Natural killer cell treated with Interleukin-12 subunit alpha and Interleukin-12 subunit beta and Interleukin-15 and Interleukin-18, amount 100 ng/mL, for 72 hours (primary cell): ENCODE measurements at regions not wholly inside any gene's neighbourhood (a gene's known extent, or its start where the extent isn't known, plus 50 kb on each side); places are given as distances from the start of the nearest gene placed in this dataset.
A peak's percentile ranks its signal among the peaks of the same experiment; 100 is the strongest.
"Not testable (repeated sequence)": the region's sequence is repeated elsewhere in the genome, so short reads cannot be mapped to it uniquely, and the experiment has no call there.

Experiments used
- ATAC-seq, 2 donors: fragments of 150-1000 bp; cut with Tn5 transposase in 1 of 2; sonication (Bioruptor Pico), chemical (Tn5 transposase) in 1 of 2; 2 replicates each; pipeline ENCODE4 v1.10.0; 2021
- DNase-seq: peaks from one replicate; pipeline ENCODE4 v3.0.0; 2022; ENCODE audit warnings: low spot score
- H3K27ac Mint-ChIP-seq, 2 donors: 1 replicate in 1 of 2; 2 replicates in 1 of 2; pipeline ENCODE4 v1.8.0; 2022; ENCODE audit warnings: mixed read lengths in 2 of 2, mild to moderate bottlenecking in 1 of 2, moderate library complexity in 1 of 2
- H3K27me3 Mint-ChIP-seq, 2 donors: 1 replicate in 1 of 2; 2 replicates in 1 of 2; pipeline ENCODE4 v1.8.0; 2022; ENCODE audit warnings: mixed read lengths in 2 of 2
- H3K36me3 Mint-ChIP-seq: one replicate; pipeline ENCODE4 v1.8.0; 2022; ENCODE audit warnings: mixed read lengths
- H3K4me1 Mint-ChIP-seq, 2 donors: 1 replicate in 1 of 2; 2 replicates in 1 of 2; pipeline ENCODE4 v1.8.0; 2022; ENCODE audit warnings: low read depth in 2 of 2, mixed read lengths in 2 of 2, mild to moderate bottlenecking in 1 of 2
- H3K4me3 Mint-ChIP-seq: one replicate; pipeline ENCODE4 v1.8.0; 2022; ENCODE audit warnings: mixed read lengths
- H3K9me3 Mint-ChIP-seq: 2 replicates; pipeline ENCODE4 v1.8.0; 2022; ENCODE audit warnings: mixed read lengths

DNA sequence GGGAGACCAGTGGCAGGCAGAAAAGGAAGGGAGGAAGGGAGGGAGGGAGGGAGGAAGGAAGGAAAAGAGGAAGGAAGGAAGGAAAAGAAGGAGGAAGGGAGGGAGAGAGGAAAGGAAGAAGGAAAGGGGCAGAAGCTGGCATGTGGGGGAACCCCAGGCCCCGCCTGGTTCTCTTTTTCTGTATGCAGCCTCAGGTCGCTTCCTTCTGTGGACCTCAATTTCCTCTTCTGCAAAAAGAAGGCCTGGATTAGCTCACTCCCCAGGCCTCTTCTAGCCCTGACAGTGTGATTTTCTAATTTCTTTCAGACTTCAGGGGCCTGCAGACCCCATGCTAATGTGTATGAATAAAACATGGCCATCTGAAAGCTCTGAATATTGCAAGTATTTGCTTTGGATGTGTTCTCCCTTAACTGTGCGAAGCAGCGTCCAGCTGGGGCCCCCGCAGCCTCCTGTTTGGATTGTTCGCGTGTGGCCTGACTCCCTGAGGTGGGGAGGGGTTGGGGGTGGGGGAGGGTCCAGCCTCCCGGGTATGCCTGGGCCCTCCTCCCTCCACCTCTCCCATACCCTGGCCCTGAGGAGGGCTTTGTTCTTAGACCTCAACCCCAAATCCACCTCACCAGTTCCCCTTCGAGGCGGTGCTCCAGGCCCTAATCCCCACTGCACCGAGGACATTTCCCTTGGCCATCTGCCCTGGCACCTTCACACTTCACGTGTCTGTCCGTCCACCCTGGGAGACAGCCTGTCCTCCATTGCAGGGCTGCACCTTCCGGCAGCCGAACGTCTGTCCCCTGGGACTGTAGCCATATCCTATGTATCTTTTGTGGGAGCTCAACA, 199.9 kb upstream of the ATP6AP2 start:
- Mint-ChIP-seq H3K36me3 (no peaks in the 10 kb centered on the region), H3K4me1 (no peaks in the 10 kb centered on the region), H3K4me3 (no peak overlapping the region), H3K27me3 (peaks cover 0 to 23% of the 10 kb centered on the region in 2 donors), H3K9me3 (no peaks in the 10 kb centered on the region), H3K27ac (no peak overlapping the region)
- ATAC-seq (no peak), DNase-seq (no peak)

DNA sequence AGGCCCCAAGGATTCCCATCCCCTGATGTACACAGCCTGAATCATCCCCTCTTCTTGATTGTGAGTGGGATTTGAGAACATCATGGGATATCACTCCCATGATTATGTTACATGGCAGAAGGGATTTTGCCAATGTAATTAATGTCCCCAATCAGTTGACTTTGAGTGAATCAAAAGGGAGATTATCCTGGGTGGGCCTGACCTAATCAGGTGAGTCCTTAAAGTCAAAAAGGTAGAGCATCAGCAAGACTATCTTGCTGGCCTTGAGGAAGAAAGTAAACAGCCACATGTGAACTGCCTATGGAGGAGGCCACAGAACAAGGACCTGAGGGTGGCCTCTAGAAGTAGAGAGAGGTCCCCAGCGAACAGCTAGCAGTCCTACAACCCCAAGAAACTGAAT, 203.1 kb upstream of the ATP6AP2 start:
- no peaks in the 10 kb centered on the region for H3K4me1 Mint-ChIP-seq
- H3K27ac Mint-ChIP-seq = no peak overlapping the region
- no peaks in the 10 kb centered on the region for H3K9me3 Mint-ChIP-seq
- no peaks in the 10 kb centered on the region for H3K36me3 Mint-ChIP-seq
- DNase-seq (no peak), ATAC-seq (no peak)
- H3K4me3 Mint-ChIP-seq = no peak overlapping the region
- H3K27me3 Mint-ChIP-seq = peaks cover 0 to 15% of the 10 kb centered on the region in 2 donors

DNA sequence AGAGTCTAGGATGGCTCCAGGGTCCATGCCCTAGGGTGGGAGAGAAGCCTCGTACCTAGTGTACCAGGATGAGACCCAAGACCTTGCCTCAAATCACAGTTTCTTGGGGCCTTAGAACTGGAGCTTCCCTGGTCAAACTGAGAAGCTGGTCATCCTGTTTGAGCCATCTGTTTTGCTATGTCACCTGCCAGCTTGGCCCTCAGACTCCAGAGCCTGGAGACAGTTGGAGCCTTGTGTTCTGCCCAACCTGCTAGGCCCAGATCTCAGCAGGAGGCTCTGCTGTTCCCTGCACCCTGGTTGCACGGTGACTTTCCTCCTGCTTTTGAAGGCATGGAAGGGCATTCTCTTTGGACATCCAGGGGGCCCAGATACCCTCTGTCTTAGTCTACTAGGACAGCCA, 206.3 kb upstream of the ATP6AP2 start:
- Mint-ChIP-seq H3K27me3 (peaks cover 0 to 15% of the 10 kb centered on the region in 2 donors), H3K36me3 (no peaks in the 10 kb centered on the region), H3K9me3 (no peaks in the 10 kb centered on the region), H3K27ac (no peak overlapping the region), H3K4me1 (no peaks in the 10 kb centered on the region), H3K4me3 (no peak overlapping the region)
- ATAC-seq = no peak
- DNase-seq = no peak

GRCh38 chrX:40373641-40374040, 207.1 kb upstream of the ATP6AP2 start:
- H3K36me3 Mint-ChIP-seq = no peaks in the 10 kb centered on the region
- no peak overlapping the region for H3K27ac Mint-ChIP-seq
- no peak for DNase-seq
- H3K27me3 Mint-ChIP-seq = peaks cover 0 to 8% of the 10 kb centered on the region in 2 donors
- no peak overlapping the region for H3K4me3 Mint-ChIP-seq
- no peak for ATAC-seq
- H3K9me3 Mint-ChIP-seq = no peaks in the 10 kb centered on the region
- no peaks in the 10 kb centered on the region for H3K4me1 Mint-ChIP-seq

GRCh38 chrX:40373025-40373424, 207.7 kb upstream of the ATP6AP2 start:
- ATAC-seq = no peak
- peaks cover 0 to 7% of the 10 kb centered on the region in 2 donors for H3K27me3 Mint-ChIP-seq
- H3K9me3 Mint-ChIP-seq = no peaks in the 10 kb centered on the region
- DNase-seq = no peak
- H3K4me3 Mint-ChIP-seq = no peak overlapping the region
- no peaks in the 10 kb centered on the region for H3K36me3 Mint-ChIP-seq
- no peak overlapping the region for H3K27ac Mint-ChIP-seq
- H3K4me1 Mint-ChIP-seq = no peaks in the 10 kb centered on the region

GRCh38 chrX:40371376-40371775, 209.4 kb upstream of the ATP6AP2 start:
- ATAC-seq (no peak), DNase-seq (no peak)
- Mint-ChIP-seq H3K27ac (no peak overlapping the region), H3K9me3 (no peaks in the 10 kb centered on the region), H3K4me3 (no peak overlapping the region), H3K4me1 (no peaks in the 10 kb centered on the region), H3K36me3 (no peaks in the 10 kb centered on the region), H3K27me3 (peaks cover 0 to 7% of the 10 kb centered on the region in 2 donors)

DNA sequence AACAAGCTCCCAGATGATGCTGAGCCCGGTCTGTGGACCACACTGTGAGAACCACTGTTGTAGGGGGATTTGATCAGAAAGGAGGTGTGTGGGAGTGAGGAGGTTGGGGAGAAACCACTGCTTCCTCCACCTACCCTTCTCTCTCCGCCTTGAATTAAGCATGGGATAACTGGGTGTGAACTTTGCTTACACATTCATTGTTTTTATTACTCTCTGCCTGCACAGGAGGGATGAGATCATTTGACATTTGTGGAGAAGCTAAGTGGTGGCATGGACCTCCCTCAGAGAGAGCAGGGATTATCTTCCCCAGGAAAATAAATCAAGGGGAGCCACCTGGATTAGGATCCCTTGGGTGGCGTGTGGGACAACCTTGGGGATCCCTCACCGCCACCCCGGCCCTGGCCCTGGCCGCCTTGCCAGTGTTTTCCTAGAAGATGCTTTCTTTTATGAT, 212.1 kb upstream of the ATP6AP2 start:
- ATAC-seq (no peak), DNase-seq (no peak)
- H3K4me3 Mint-ChIP-seq = no peak overlapping the region
- H3K27me3 Mint-ChIP-seq = peaks cover 0 to 7% of the 10 kb centered on the region in 2 donors
- peaks cover 7% of the 10 kb centered on the region for H3K36me3 Mint-ChIP-seq
- H3K27ac Mint-ChIP-seq = no peak overlapping the region
- peaks cover 2% of the 10 kb centered on the region for H3K9me3 Mint-ChIP-seq
- H3K4me1 Mint-ChIP-seq = no peaks in the 10 kb centered on the region

DNA sequence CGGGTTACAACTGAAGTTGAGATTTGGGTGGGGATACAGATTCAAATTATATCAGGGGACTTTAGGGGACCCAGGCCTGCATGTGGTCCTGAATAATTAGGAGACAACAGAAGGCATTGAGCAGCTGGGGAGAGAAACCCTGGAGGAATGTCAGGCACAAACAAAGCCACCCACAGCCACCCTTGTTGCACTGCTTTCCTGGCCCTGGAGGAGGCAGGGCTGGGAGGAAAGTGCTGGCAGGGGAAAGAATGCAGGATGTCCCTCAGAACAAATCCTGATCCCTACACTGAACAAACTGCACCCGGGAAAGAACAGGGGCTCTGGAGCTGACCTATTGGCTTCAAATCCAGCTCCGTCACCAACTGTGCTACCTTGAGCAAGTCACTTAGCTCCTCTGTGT, 214.1 kb upstream of the ATP6AP2 start:
- no peak overlapping the region for H3K4me3 Mint-ChIP-seq

DNA sequence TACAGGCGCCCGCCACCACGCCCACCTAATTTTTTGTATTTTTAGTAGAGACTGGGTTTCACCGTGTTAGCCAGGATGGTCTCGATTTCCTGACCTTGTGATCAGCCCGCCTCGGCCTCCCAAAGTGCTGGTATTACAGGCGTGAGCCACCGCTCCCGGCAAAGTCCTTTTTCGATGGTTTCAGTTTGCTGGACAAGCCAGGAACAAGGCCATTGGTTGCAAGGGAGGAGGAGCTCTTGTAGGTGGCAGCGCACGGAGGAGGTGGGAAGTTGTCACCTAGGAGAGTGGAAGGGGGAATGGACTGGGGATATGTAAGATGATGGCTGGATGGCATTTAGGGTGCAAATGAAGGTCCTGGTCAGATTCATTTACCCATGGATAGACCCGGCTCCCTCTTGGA, 218.5 kb upstream of the ATP6AP2 start:
- H3K4me3 Mint-ChIP-seq, H3K27me3 Mint-ChIP-seq: not testable (repeated sequence)

More for the DNA sequence above, 214.1 kb upstream of the ATP6AP2 start:
- DNase-seq = no peak
- H3K4me1 Mint-ChIP-seq = peaks cover 0 to 2% of the 10 kb centered on the region in 2 donors
- peaks cover 2% of the 10 kb centered on the region for H3K9me3 Mint-ChIP-seq
- H3K27ac Mint-ChIP-seq = no peak overlapping the region
- ATAC-seq = no peak
- H3K36me3 Mint-ChIP-seq = peaks cover 7% of the 10 kb centered on the region
- peaks cover 2 to 11% of the 10 kb centered on the region in 2 donors for H3K27me3 Mint-ChIP-seq

DNA sequence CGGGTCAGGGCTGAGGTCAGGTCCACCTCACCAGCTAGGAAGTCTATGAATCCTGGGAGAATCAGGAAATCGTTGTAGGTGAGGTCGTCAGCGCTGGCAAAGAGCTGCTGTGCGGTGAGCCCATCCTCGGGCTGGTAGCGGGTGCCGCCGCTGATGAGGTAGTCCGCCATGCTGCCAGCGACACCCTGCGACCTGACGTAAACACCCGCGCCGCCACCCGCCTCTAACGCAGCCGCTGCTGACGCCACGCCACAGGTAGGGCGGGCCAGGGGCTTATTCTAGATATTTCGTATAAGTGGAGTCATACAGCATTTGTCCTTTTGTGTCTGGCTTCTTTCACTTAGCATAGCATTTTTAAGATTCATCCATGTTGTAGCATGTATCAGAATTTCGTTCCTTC, 220.2 kb upstream of the ATP6AP2 start:
- Mint-ChIP-seq H3K27ac (no peak overlapping the region), H3K4me3 (no peak overlapping the region), H3K36me3 (peaks cover 7% of the 10 kb centered on the region), H3K27me3 (peaks cover 5 to 8% of the 10 kb centered on the region in 2 donors), H3K4me1 (peaks cover 0 to 6% of the 10 kb centered on the region in 2 donors), H3K9me3 (peaks cover 2% of the 10 kb centered on the region)
- DNase-seq (no peak), ATAC-seq (no peak)

More for the DNA sequence above, 218.5 kb upstream of the ATP6AP2 start:
- H3K4me1 Mint-ChIP-seq, DNase-seq, H3K36me3 Mint-ChIP-seq, ATAC-seq, H3K9me3 Mint-ChIP-seq, H3K27ac Mint-ChIP-seq: not testable (repeated sequence)

DNA sequence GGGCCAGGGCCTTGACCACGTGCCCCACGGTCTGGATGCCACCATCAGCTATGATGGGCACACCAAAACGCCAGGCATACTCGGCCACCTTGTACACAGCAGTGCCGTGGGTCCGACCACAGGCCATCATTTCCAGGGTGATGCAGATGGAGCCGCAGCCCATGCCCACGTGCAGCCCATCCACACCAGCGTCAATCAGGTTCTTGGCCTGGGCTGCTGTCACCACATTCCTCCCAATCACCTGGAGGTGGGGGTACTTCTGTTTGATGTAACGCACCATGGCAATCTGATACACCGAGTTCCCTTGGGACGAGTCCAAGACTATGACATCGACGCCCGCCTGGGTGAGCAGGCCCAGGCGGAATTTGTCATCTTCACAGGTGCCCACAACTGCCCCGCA, 221.2 kb upstream of the ATP6AP2 start:
- no peak for ATAC-seq

DNA sequence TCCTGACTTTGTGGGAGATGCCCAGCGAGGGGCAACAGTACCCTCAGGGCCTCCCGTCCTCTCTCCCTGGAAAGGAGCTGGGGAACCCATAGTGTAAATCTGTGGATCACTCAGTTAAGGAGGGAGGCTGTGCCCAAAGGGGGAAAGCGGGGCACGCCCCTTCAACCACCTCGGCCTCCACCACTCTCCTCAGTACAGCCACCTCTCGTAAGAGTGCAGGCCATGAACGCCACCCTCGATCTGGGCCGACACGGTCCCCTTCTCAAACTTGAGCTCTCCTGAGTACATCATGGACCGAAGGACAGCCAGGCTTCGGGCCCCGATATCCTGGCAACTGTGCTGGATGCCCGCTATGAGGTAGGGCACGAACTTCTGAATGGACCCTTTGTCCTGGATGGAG, 221.8 kb upstream of the ATP6AP2 start:
- peak in 1 of 2 donors; percentile 53 for ATAC-seq

More for the DNA sequence above, 221.2 kb upstream of the ATP6AP2 start:
- no peak for DNase-seq
- Mint-ChIP-seq H3K36me3 (no peaks in the 10 kb centered on the region), H3K4me1 (peaks cover 0 to 6% of the 10 kb centered on the region in 2 donors), H3K9me3 (peaks cover 2% of the 10 kb centered on the region), H3K27me3 (peaks cover 5 to 8% of the 10 kb centered on the region in 2 donors), H3K4me3 (no peak overlapping the region), H3K27ac (no peak overlapping the region)

DNA sequence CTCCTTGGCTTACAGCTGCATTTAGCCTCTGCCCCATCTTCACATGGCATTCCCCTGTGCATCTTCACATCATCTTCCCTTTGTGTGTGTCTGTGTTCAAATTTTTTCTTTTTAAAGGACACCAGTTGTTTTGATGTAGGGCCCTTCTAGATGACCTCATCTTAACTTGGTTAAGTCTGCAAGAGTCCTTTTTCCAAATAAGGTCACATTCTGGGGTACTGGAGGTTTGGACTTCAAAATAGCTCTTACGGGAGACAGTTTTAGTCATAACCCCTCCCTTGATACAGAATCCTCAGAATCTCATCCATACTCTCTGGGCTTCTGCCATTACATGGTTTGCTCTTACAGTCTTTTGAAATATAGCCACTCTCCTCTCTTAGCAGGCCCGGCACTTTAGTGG, 231.5 kb upstream of the ATP6AP2 start:
- Mint-ChIP-seq H3K27ac (no peak overlapping the region), H3K4me1 (no peaks in the 10 kb centered on the region), H3K9me3 (no peaks in the 10 kb centered on the region), H3K4me3 (no peak overlapping the region), H3K36me3 (no peaks in the 10 kb centered on the region), H3K27me3 (peaks cover 15 to 17% of the 10 kb centered on the region in 2 donors)
- no peak for DNase-seq
- no peak for ATAC-seq

More for the DNA sequence above, 221.8 kb upstream of the ATP6AP2 start:
- DNase-seq = no peak
- Mint-ChIP-seq H3K27me3 (peaks cover 5 to 8% of the 10 kb centered on the region in 2 donors), H3K27ac (no peak overlapping the region), H3K36me3 (no peaks in the 10 kb centered on the region), H3K4me3 (no peak overlapping the region), H3K4me1 (peaks cover 0 to 6% of the 10 kb centered on the region in 2 donors), H3K9me3 (no peaks in the 10 kb centered on the region)

DNA sequence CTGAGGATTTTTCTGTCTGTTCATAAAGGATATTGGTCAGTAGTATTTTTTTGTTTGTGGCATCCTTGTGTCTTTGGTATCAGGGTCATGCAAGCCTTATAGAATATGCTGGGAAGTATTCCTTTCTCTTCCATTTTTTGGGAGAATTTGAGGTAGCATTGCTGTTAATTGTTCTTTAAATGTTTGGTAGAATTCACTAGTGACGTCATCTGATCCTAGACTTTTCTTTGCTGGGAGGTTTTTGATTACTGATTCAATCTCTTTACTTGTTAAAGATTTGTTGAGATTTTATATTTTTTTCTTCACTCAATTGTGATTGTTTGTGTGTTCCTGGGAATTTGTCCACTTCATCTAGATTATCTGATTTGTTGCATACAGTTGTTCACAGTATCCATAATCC, 234.4 kb upstream of the ATP6AP2 start:
- Mint-ChIP-seq H3K9me3 (no peaks in the 10 kb centered on the region), H3K36me3 (no peaks in the 10 kb centered on the region), H3K4me3 (no peak overlapping the region), H3K27me3 (peaks cover 15 to 17% of the 10 kb centered on the region in 2 donors), H3K27ac (no peak overlapping the region), H3K4me1 (no peaks in the 10 kb centered on the region)
- ATAC-seq (no peak), DNase-seq (no peak)
